ENCODE measurements at regions not wholly inside any gene's neighbourhood (a gene's known extent, or its start where the extent isn't known, plus 50 kb on each side); places are given as distances from the start of the nearest gene placed in this dataset.

GRCh38 chr13:23516702-23517101 is 53.5 kb upstream of the TNFRSF19 start:
- H3K27ac ChIP-seq: no peak overlapping the region
- TF ChIP-seq EZH2 (IDR thresholded peaks at IDR 0.05): no peak
- TF ChIP-seq POLR2AphosphoS5 (IDR thresholded peaks at IDR 0.05; ENCODE audit: borderline replicate concordance, low read depth, low read length): no peak
- TF ChIP-seq FOXP2 (optimal IDR thresholded peaks at IDR 0.05; ENCODE audit: control extremely low read depth, extremely low read length, insufficient read depth): no peak
- DNase-seq (ENCODE audit: low read depth, low spot score): no peak
- H3K36me3 ChIP-seq (ENCODE audit: insufficient read depth, low read length): no peaks in the 10 kb centered on the region
- H3K4me3 ChIP-seq: no peak overlapping the region
- no peaks in the 10 kb centered on the region for H3K9me3 ChIP-seq (ENCODE audit: low read depth, low read length)
- no peak overlapping the region for H3K9ac ChIP-seq (ENCODE audit: insufficient read length)

DNA sequence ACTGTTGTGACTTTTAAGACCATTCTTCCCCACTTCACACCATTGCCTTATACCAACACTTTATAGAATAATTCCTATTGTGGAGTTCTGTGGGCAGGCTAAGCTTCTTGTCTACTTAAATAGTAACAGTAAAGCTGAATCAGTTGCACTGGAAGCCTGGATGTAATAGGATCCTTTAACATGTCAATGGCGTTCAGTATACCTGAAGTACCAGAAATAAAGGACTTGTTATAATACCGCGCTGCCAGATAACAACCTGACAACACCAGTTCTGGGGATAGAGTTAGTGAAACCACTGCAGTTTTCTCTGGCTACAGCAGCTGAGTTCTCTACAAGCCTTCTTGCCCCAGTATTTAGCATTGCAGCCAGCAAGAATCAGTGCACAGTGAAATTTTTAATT is 52.0 kb upstream of the TNFRSF19 start:
- no peak for DNase-seq (ENCODE audit: low read depth, low spot score)
- no peak overlapping the region for H3K4me3 ChIP-seq
- TF ChIP-seq EZH2 (IDR thresholded peaks at IDR 0.05) (no peak), FOXP2 (optimal IDR thresholded peaks at IDR 0.05; ENCODE audit: control extremely low read depth, extremely low read length, insufficient read depth) (no peak), POLR2AphosphoS5 (IDR thresholded peaks at IDR 0.05; ENCODE audit: borderline replicate concordance, low read depth, low read length) (no peak)
- H3K27ac ChIP-seq: no peak overlapping the region
- H3K9ac ChIP-seq (ENCODE audit: insufficient read length): no peak overlapping the region
- no peaks in the 10 kb centered on the region for H3K9me3 ChIP-seq (ENCODE audit: low read depth, low read length)
- no peaks in the 10 kb centered on the region for H3K36me3 ChIP-seq (ENCODE audit: insufficient read depth, low read length)
